SK-N-SH (cell line): ENCODE measurements at regions not wholly inside any gene's neighbourhood (a gene's known extent, or its start where the extent isn't known, plus 50 kb on each side); places are given as distances from the start of the nearest gene placed in this dataset.

ENCODE experiments used
- NFIC ChIP-seq: IDR thresholded peaks from 2 replicates; pipeline ENCODE4 v1.4.0; 2012; ENCODE audit warnings: borderline replicate concordance
- YY1 ChIP-seq: IDR thresholded peaks from 2 replicates; pipeline ENCODE4 v1.4.0; 2012; ENCODE audit warnings: low read depth, mild to moderate bottlenecking

- no peak for TF ChIP-seq NFIC
- TF ChIP-seq YY1 = no peak
Measured at GRCh38 chr3:81863756-81864155, 102.3 kb upstream of the GBE1 start.
